Colonic mucosa (tissue), 4 donors: ENCODE measurements at regions not wholly inside any gene's neighbourhood (a gene's known extent, or its start where the extent isn't known, plus 50 kb on each side); places are given as distances from the start of the nearest gene placed in this dataset.

Source experiments
- DNase-seq: peaks from one replicate; pipeline ENCODE4 v3.0.0-alpha.2; 2020
- H3K27ac ChIP-seq: fragments of 200-600 bp; one replicate; pipeline ENCODE4 v1.8.0; 2021
- H3K27me3 ChIP-seq: fragments of 200-600 bp; one replicate; pipeline ENCODE4 v1.8.0; 2021
- H3K36me3 ChIP-seq: fragments of 200-600 bp; one replicate; pipeline ENCODE4 v1.8.0; 2021
- H3K4me1 ChIP-seq: fragments of 200-600 bp; one replicate; pipeline ENCODE4 v1.8.0; 2021; ENCODE audit warnings: mild to moderate bottlenecking
- H3K4me3 ChIP-seq: fragments of 200-600 bp; one replicate; pipeline ENCODE4 v1.8.0; 2021
- H3K9ac ChIP-seq, 2 donors: one replicate each; pipeline ENCODE4 v1.7.0; 2013; ENCODE audit warnings: control low read depth in 2 of 2, low read depth in 2 of 2, low read length in 2 of 2
- H3K9me3 ChIP-seq: fragments of 200-600 bp; one replicate; pipeline ENCODE4 v1.8.0; 2021
- intact Hi-C: fragments of 100-400 bp; cut with DNase I; formaldehyde crosslinking; loops from one replicate; pipeline ENCODE4 v1.14.1; 2022
- TF ChIP-seq, protein P1 (sequence below): fragments of 200-600 bp; IDR thresholded peaks from one replicate; pipeline ENCODE4 v1.8.0; 2022; ENCODE audit warnings: antibody characterized with exemption, mild to moderate bottlenecking
- donor health status: healthy.
- donor health status: DM: no; HTN: no; CAD: no.
- donor health status: DM: no; HTN: no; CAD: no.

DNA sequence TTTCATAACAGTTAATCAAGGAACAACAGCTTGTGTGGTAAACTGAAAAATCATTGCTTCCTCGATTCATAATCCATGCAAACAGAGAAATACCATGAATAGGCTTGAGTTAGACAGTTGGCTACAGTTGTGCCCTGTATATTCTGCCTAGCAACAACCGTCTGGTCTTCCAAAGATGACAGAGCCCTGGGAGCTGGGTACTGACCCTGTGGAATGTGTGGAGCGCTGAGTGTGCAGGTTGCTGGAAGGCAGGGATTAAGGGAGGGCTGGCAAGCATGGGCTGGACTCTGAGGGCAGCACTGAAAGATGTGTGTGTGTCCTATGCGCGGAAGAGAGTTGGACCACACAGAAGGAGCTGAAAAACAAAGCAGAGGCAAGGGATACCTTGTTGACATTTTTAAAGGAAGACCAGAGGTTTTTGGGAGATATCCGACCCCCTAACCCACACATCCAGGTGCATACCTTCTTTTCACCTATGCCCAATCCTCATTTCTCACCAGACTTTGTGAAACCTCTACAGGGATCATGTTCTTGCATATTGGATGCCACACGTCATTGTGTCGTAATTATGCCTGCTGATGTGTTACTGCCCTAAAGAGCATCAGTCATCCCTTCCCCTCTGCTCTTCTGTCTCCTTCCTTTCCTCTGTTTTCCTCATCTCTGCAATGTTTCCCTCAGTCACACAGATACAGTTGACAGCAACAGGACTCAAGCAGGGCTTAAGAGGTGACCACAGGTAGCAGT is 58.2 kb upstream of the VGLL2 start:
- TF ChIP-seq, protein P1, sequence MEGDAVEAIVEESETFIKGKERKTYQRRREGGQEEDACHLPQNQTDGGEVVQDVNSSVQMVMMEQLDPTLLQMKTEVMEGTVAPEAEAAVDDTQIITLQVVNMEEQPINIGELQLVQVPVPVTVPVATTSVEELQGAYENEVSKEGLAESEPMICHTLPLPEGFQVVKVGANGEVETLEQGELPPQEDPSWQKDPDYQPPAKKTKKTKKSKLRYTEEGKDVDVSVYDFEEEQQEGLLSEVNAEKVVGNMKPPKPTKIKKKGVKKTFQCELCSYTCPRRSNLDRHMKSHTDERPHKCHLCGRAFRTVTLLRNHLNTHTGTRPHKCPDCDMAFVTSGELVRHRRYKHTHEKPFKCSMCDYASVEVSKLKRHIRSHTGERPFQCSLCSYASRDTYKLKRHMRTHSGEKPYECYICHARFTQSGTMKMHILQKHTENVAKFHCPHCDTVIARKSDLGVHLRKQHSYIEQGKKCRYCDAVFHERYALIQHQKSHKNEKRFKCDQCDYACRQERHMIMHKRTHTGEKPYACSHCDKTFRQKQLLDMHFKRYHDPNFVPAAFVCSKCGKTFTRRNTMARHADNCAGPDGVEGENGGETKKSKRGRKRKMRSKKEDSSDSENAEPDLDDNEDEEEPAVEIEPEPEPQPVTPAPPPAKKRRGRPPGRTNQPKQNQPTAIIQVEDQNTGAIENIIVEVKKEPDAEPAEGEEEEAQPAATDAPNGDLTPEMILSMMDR: no peak
- intact Hi-C loops: no loop called here
- Histone ChIP-seq H3K36me3 (no peaks in the 10 kb centered on the region), H3K4me1 (no peaks in the 10 kb centered on the region), H3K27ac (no peak overlapping the region), H3K9me3 (no peaks in the 10 kb centered on the region), H3K9ac (no peak overlapping the region), H3K27me3 (no peaks in the 10 kb centered on the region), H3K4me3 (no peak overlapping the region)
- DNase-seq: no peak

DNA sequence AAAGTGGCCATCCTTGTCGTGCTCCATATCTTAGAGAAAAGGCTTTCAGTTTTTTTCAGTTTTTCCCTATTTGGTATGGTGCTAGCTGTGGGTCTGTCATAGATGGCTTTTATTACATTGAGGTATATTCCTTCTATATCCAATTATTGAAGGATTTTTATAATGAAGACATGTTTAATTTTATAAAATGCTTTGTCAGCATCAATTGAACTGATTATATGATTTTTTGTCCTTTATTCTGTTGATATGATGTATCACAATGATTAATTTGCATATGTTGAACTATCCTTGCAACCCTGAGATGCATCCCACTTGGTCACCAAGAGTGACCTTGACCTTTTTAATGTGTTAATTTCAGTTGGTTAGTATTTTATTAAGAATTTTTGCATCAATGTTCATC is 55.1 kb upstream of the VGLL2 start:
- no peaks in the 10 kb centered on the region for H3K36me3 ChIP-seq
- no peak overlapping the region for H3K4me3 ChIP-seq
- no peaks in the 10 kb centered on the region for H3K27me3 ChIP-seq
- H3K9ac ChIP-seq: no peak overlapping the region
- no peaks in the 10 kb centered on the region for H3K4me1 ChIP-seq
- intact Hi-C loops: no loop called here
- no peak for DNase-seq
- no peaks in the 10 kb centered on the region for H3K9me3 ChIP-seq
- no peak overlapping the region for H3K27ac ChIP-seq
- TF ChIP-seq, protein P1: no peak

DNA sequence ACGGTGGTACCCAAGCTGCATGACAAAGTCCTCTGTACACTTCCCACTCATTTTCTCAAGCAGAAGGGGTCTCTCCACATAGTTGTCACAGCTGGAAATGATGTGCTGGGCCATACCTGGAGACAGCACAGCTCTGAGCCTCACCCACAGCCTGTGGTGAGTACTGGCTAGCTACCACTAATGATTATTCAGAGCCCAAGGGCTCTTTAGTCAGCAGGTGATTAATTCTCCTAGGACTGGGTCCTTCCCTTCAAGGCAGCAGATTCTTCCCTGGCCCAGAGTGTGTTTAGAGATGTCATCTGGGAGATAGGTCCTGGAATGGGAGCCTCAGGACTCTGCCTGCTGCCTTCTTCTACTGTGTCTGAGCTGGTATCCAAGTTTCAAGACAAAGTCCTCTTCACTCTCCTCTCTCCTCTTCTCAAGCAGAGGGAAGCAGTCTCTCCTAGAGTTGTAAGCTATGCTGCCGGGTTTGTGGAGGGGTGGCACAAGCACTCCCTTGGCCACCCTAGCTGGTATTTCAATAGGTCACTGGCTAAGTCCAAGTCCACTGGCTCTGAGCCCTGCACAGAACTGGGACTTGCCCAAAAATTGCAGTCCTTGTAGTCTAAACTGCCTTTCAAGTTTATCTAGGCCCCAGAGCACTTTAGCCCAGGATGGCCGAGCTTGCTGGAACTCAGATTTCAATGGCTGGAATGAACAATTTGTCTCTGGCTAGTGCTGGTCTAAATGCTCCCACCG is 49.8 kb upstream of the VGLL2 start:
- intact Hi-C loops: no loop called here
- TF ChIP-seq, protein P1: no peak
- H3K9ac ChIP-seq: no peak overlapping the region
- H3K27me3 ChIP-seq: no peaks in the 10 kb centered on the region
- no peaks in the 10 kb centered on the region for H3K4me1 ChIP-seq
- H3K9me3 ChIP-seq: no peaks in the 10 kb centered on the region
- no peak overlapping the region for H3K4me3 ChIP-seq
- no peak for DNase-seq
- H3K27ac ChIP-seq: no peak overlapping the region
- H3K36me3 ChIP-seq: no peaks in the 10 kb centered on the region
